HG02981 (cell line): ENCODE measurements at regions not wholly inside any gene's neighbourhood (a gene's known extent, or its start where the extent isn't known, plus 50 kb on each side); places are given as distances from the start of the nearest gene placed in this dataset.
"Not testable (repeated sequence)": the region's sequence is repeated elsewhere in the genome, so short reads cannot be mapped to it uniquely, and the experiment has no call there.

Source experiments
- ATAC-seq: cut with Tn5 transposase; IDR thresholded peaks from one replicate; pipeline ENCODE4 v1.9.1; 2021; ENCODE audit warnings: mild to moderate bottlenecking, moderate library complexity; ENCODE audit not compliant: unreplicated experiment

- no peak for ATAC-seq
These were observed 467.4 kb downstream of the TYW1 start for GRCh38 chr7:67463983-67464382.

DNA sequence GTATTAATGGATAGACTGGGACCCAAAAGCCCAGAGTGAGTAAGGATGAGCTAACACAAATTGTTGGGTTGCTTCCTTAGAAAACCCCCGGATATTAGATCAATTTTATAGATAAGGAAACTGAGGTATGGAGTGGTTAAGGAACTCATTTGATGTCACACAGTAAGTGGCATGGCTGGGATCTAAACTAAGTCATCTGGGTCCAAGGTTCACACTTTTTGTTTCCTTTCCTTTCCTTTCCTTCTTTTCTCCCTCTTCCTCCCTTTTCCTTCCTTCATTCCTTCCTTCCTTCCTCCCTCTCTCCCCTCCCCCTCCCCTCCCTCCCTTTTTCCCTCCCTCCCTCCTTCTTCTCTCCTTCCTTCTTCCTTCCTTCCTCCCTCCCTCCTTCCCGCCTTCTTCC, 469.5 kb downstream of the TYW1 start:
- ATAC-seq, result no peak

DNA sequence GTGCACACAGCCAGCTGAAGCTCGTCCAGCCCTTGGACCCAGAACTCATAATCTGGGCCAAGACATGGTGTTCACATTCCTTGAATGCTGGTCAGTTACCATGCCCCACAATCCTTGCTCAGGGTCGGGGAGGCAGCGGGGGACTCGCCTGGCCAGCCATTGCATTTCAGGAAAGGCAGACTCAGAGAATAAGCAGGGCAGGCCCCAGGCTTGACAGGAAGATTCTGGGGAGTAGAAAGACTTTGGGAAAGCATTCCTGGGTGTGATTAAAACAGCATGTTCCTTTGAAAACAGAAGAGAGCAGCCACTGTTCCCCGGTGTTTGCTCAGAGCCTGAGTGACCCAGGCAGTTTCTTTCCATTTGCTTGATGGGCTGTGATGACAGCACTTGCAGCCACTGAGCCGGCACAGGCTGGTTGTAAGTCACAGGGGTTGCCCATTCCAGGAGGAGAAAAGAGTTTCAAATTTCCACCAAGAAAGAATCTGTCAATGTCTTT, 473.7 kb downstream of the TYW1 start:
- ATAC-seq, result no peak

GRCh38 chr7:67475293-67475692, 478.7 kb downstream of the TYW1 start:
- no peak for ATAC-seq

DNA sequence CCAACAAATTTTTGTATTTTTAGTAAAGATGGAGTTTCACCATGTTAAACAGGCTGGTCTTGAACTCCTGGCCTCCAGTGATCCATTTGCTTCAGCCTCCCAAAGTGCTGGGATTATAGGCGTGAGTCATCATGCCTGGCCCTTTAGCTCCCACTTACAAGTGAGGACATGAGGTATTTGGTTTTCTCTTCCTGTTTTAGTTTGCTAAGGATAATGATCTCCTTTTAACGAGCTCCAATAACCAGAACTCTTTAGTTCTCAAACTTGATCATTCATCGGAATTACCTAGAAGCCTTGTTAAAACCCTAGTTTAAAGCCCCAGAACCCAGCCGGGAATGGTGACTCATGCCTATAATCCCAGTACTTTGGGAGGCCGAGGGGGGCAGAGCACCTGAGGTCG, 481.4 kb downstream of the TYW1 start:
- ATAC-seq, result no peak

- no peak for ATAC-seq
These were observed 487.7 kb downstream of the TYW1 start for GRCh38 chr7:67484244-67484751.

- no peak for ATAC-seq
These were observed 489.8 kb downstream of the TYW1 start for GRCh38 chr7:67486401-67486800.

DNA sequence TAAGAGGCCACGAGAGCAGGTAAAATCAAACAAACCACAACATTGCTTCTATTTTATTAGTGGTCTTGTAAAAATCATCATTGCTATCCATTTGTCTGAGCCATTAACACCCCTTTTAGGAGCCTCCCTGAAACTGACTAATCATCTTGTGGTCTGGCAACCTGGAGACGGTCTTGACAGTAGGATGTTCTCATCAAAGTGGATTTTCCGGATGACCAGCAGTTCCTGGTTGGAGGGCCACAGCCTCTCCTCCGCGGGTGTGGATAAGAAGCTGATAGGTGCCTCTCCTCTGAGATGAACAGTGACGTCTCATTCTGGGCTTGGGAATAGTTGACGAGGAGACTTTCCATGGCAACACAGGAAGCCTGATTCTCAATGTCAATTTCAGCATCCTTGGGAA, 490.7 kb downstream of the TYW1 start:
- ATAC-seq, result no peak

DNA sequence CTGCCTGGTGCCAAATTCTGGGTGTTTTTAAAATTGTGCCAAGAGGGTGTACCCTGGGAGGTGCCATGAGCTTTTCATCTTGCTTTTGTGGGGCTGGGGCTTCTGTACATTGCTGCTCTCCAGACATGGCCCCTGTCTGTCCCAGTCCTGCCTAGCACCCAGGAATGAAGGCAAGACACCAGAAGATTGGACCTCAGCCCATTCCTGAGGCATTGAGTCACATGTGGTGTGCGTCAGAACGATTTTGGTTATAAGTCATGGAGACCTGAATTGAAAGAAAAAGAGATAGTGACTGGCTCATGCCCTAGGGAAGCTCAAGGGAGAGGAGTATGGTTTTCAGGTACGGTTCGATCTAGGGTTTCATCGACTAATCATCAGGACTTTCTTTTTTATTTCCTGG, 493.2 kb downstream of the TYW1 start:
- ATAC-seq, result no peak

- ATAC-seq, result no peak
These were observed 496.7 kb downstream of the TYW1 start for GRCh38 chr7:67493366-67493765.

DNA sequence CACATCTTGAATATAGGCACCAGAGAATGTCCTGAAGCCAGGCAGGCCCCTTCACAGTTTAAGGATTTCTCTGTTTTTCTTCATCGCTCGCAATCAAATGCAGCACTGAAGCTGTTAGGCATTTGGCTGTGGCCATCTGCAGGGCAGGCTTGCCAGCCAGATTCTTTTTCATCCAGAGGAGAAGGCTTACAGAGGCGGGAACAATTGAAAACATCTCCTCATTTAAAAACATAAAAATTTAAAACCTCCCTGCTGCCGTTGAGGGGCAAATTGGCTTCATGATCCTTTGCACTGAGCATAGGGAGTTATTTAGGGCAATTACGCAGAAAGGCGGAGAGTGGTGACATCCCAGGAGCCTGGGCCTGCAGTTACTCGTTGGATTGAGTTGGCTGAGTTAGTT, 500.0 kb downstream of the TYW1 start:
- no peak for ATAC-seq

GRCh38 chr7:67497914-67498313, 501.3 kb downstream of the TYW1 start:
- not testable (repeated sequence) for ATAC-seq

- no peak for ATAC-seq
These were observed 506.3 kb downstream of the TYW1 start for GRCh38 chr7:67502929-67503328.

- ATAC-seq, result no peak
These were observed 508.8 kb downstream of the TYW1 start for GRCh38 chr7:67505449-67505848.

DNA sequence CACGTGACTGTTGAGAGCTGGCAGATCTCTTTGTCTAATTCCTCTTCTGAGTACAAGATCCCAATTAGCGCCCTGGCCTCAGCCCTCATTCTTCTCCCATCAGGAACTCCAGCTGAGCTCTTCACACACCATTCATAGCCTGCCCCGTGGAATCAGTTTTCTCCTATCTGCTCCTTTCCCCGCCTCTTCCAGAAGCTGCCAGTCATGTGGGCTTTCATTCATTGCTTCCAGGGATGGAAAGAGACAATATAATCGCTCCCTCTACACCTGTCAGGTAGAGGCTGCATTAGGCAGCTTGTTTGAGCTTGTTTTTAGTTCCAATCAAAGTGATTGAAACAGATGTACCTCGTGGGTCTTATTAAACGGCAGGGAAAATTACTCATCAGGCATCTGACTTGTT, 515.8 kb downstream of the TYW1 start:
- ATAC-seq, result no peak

GRCh38 chr7:67518580-67518979, 521.9 kb downstream of the TYW1 start:
- ATAC-seq, result no peak

DNA sequence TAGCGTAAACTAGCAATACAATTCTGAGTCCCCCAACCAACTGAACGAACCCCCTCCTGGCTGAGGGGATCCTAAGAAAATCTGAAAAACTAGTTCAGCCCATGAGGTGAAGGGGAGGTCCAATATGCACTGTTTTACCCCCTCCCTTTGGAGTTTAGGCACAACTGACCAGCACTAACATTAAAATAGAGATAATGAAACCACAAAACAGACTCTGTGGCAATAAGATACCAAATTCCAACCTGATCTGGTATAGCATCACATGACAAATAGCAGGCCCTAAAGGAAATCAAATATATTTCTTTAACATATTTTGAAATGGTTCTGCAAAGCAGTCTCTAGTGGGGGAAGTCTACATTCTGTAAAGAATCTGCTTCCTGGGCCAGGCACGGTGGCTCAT, 522.5 kb downstream of the TYW1 start:
- ATAC-seq, result no peak

GRCh38 chr7:67522504-67522903, 525.9 kb downstream of the TYW1 start:
- ATAC-seq, result no peak

GRCh38 chr7:67523713-67524112, 527.1 kb downstream of the TYW1 start:
- ATAC-seq, result no peak

GRCh38 chr7:67525588-67525987, 529.0 kb downstream of the TYW1 start:
- ATAC-seq, result no peak

DNA sequence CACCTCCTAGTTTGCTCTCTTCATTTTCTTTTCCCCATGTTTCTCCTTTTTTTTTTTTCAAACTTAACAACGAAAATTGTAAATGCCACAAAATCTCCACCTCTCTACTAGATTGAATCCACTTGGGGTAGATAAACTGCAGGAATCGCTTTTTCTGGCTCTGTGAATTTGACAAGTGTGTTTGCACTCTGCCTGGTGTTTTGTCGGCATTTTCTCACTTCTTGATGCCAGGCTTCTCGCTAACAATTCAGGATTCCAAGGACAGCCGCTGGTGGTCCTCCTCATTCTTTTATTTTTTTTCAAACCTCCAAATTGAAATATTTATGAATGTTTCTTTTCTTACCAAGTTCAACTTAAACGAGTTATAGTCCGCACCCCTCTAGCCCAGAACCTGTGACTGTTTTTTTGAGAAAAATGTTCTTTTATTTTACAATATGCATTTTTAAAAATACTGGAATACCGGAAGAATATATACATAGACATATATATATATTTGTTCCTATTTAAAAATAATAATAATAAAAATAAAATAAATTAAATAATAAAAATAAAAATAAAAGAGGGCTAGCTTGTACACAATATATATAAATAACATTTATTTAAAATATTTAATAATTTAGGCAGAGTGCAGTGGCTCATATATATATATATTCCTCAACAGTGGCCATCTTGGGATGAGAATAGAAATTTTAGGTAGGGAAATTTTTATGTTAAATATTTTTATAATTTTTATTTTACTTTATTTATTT, 538.8 kb downstream of the TYW1 start:
- no peak for ATAC-seq

GRCh38 chr7:67542916-67543315, 546.3 kb downstream of the TYW1 start:
- no peak for ATAC-seq
